HepG2 (cell line): ENCODE measurements at regions not wholly inside any gene's neighbourhood (a gene's known extent, or its start where the extent isn't known, plus 50 kb on each side); places are given as distances from the start of the nearest gene placed in this dataset.

Experiments
- ATAC-seq: fragments of 200-7000 bp; cut with Tn5 transposase; 3 replicates; pipeline ENCODE4 v1.9.1; 2020; ENCODE audit warnings: mild to moderate bottlenecking, moderate library complexity
- BruUV-seq: library from RNA; stranded (reverse); fragments of 400-500 nt; replicated peaks from 2 replicates; lab custom pipeline; 2021; lab: Mats Ljungman, UMichigan
- CTCF ChIA-PET: fragments of 300-600 bp; formaldehyde crosslinking; extraction: SDS; loops from one replicate; lab custom pipeline; 2021; ENCODE audit warnings: low total read pairs, inconsistent platforms, low intra/inter-chr PET ratio; lab: Yijun Ruan, JAX
- POLR2A ChIA-PET: fragments of 350-600 bp; sonication (Branson Sonifier 250); formaldehyde crosslinking; loops from one replicate; lab custom pipeline; 2020; ENCODE audit warnings: antibody characterized with exemption, inconsistent platforms; lab: Yijun Ruan, JAX
- DNase-seq: peaks from one replicate; pipeline ENCODE4 v3.0.0-alpha.2; 2015; ENCODE audit warnings: low spot score
- FAIRE-seq: peaks from 3 replicates; lab custom pipeline; 2011; peaks lifted over from hg19 to GRCh38; lab: Jason Lieb, UNC
- H2AFZ ChIP-seq: one replicate; pipeline ENCODE4 v1.6.1; 2011; ENCODE audit warnings: low read length, inconsistent platforms
- H3K27ac ChIP-seq: fragments of 300-600 bp; 3 replicates; pipeline ENCODE4 v1.8.0; 2011; ENCODE audit warnings: mixed run types, mild to moderate bottlenecking, mixed read lengths, low read length, inconsistent platforms; ENCODE audit not compliant: insufficient read depth; ENCODE audit errors: extremely low read length
- H3K27me3 ChIP-seq, 2 experiments: fragments of 200-600 bp in 1 of 2; 2 replicates in 1 of 2; 3 replicates in 1 of 2; pipeline versions ENCODE4 v1.6.0 to v1.8.0; 2011; ENCODE audit warnings: low read length in 2 of 2, mild to moderate bottlenecking in 2 of 2, moderate library complexity in 2 of 2, inconsistent platforms in 1 of 2; ENCODE audit not compliant: insufficient read depth in 2 of 2, control insufficient read depth in 1 of 2
- H3K36me3 ChIP-seq, 2 experiments: fragments of 200-600 bp in 1 of 2; replicated peaks in 1 of 2; 2 replicates in 1 of 2; 3 replicates in 1 of 2; pipeline versions ENCODE4 v1.5.1 to v1.8.0; 2011; ENCODE audit warnings: low read length in 2 of 2, inconsistent platforms in 1 of 2; ENCODE audit not compliant: insufficient read depth in 2 of 2, control insufficient read depth in 1 of 2
- H3K4me1 ChIP-seq: 2 replicates; pipeline ENCODE4 v1.5.1; 2012; ENCODE audit warnings: low read length, inconsistent platforms; ENCODE audit not compliant: insufficient read depth
- H3K4me2 ChIP-seq: 2 replicates; pipeline ENCODE4 v1.6.0; 2011; ENCODE audit warnings: low read depth, low read length, inconsistent platforms
- H3K4me3 ChIP-seq, 3 experiments: fragments of 200-600 bp in 1 of 3; sonication (generic), shearing (Covaris generic) in 1 of 3; replicated peaks in 1 of 3; 2 replicates each; pipeline ENCODE4 v1.5.1; 2011 to 2016; ENCODE audit warnings: low read length in 3 of 3, inconsistent platforms in 2 of 3, low read depth in 2 of 3, mild to moderate bottlenecking in 2 of 3, control low read depth in 1 of 3, mixed read lengths in 1 of 3; ENCODE audit not compliant: insufficient read depth in 1 of 3
- H3K79me2 ChIP-seq: one replicate; pipeline ENCODE4 v1.6.1; 2011; ENCODE audit warnings: low read length, inconsistent platforms; ENCODE audit not compliant: insufficient read depth
- H3K9ac ChIP-seq: 2 replicates; pipeline ENCODE4 v1.6.0; 2011; ENCODE audit warnings: mild to moderate bottlenecking, low read depth, low read length, inconsistent platforms; ENCODE audit not compliant: insufficient read depth
- H3K9me3 ChIP-seq: 2 replicates; pipeline ENCODE4 v1.5.1; 2012; ENCODE audit warnings: mild to moderate bottlenecking, low read length
- H4K20me1 ChIP-seq: 2 replicates; pipeline ENCODE4 v1.6.0; 2011; ENCODE audit warnings: inconsistent platforms, mild to moderate bottlenecking, low read length, moderate library complexity; ENCODE audit not compliant: insufficient read depth
- ARNT2 ChIP-seq: sonication (generic); formaldehyde crosslinking; IDR thresholded peaks from 2 replicates; pipeline ENCODE4 v1.8.0; 2022; ENCODE audit warnings: mild to moderate bottlenecking, low read depth, missing genetic modification reagents, moderate library complexity
- FLYWCH1 ChIP-seq: sonication (generic); formaldehyde crosslinking; IDR thresholded peaks from 2 replicates; pipeline ENCODE4 v1.8.1; 2023; ENCODE audit warnings: mild to moderate bottlenecking, missing genetic modification reagents
- HNRNPK ChIP-seq: fragments of 200-400 bp; formaldehyde crosslinking; IDR thresholded peaks from 2 replicates; pipeline ENCODE4 v1.6.1; 2018; ENCODE audit warnings: low read length, low read depth, moderate library complexity, mild to moderate bottlenecking; ENCODE audit not compliant: poor library complexity, severe bottlenecking
- MXD4 ChIP-seq: IDR thresholded peaks from 2 replicates; pipeline ENCODE4 v1.6.1; 2016; ENCODE audit warnings: mild to moderate bottlenecking, missing biosample characterization, missing genetic modification reagents
- ZNF496 ChIP-seq: sonication (generic); formaldehyde crosslinking; IDR thresholded peaks from 2 replicates; pipeline ENCODE4 v1.8.1; 2023; ENCODE audit warnings: mild to moderate bottlenecking, moderate library complexity, missing genetic modification reagents; ENCODE audit not compliant: insufficient replicate concordance
- ZNF530 ChIP-seq: sonication (generic); formaldehyde crosslinking; IDR thresholded peaks from 2 replicates; pipeline ENCODE4 v1.5.0; 2020; ENCODE audit warnings: low read depth, mild to moderate bottlenecking, missing genetic modification reagents
- WGBS: methylation state at CpG from one replicate; pipeline ENCODE4 v1.1.6; 2017; ENCODE audit warnings: low lambda C conversion rate; 5-methylcytosine and 5-hydroxymethylcytosine counted together
- in situ Hi-C: cut with HindIII; loops from 2 replicates; pipeline ENCODE4 v1.10.0; 2017; ENCODE audit warnings: low pct_unique_long_range_greater_than_20kb; ENCODE audit not compliant: extremely low pct_ligation_motif_present
- intact Hi-C: fragments of 100-400 bp; cut with micrococcal nuclease; formaldehyde crosslinking; loops from one replicate; pipeline ENCODE4 v1.10.0; 2022; ENCODE audit not compliant: unreplicated experiment
- TF ChIP-seq, protein P1 (sequence below): sonication (generic); formaldehyde crosslinking; IDR thresholded peaks from 2 replicates; pipeline ENCODE4 v1.5.1; 2020; ENCODE audit warnings: missing genetic modification reagents, mild to moderate bottlenecking, borderline replicate concordance
- TF ChIP-seq, protein P2 (sequence below): sonication (generic); formaldehyde crosslinking; IDR thresholded peaks from 2 replicates; pipeline ENCODE4 v1.5.1; 2020; ENCODE audit warnings: missing genetic modification reagents, mild to moderate bottlenecking, borderline replicate concordance
- TF ChIP-seq, protein P3 (sequence below): sonication (generic); formaldehyde crosslinking; IDR thresholded peaks from 2 replicates; pipeline ENCODE4 v1.4.0; 2020; ENCODE audit warnings: missing genetic modification reagents, borderline replicate concordance
- TF ChIP-seq, protein P4 (sequence below): sonication (generic); formaldehyde crosslinking; IDR thresholded peaks from 2 replicates; pipeline ENCODE4 v1.8.1; 2023; ENCODE audit warnings: mild to moderate bottlenecking, missing genetic modification reagents, borderline replicate concordance
- TF ChIP-seq, protein P5 (sequence below): sonication (generic); formaldehyde crosslinking; IDR thresholded peaks from 2 replicates; pipeline ENCODE4 v1.5.1; 2020; ENCODE audit warnings: missing genetic modification reagents, mild to moderate bottlenecking, borderline replicate concordance
- TF ChIP-seq, protein P6 (sequence below): sonication (generic); formaldehyde crosslinking; conservative IDR thresholded peaks from 2 replicates; pipeline ENCODE4 v1.8.1; 2023; ENCODE audit warnings: missing genetic modification reagents

DNA sequence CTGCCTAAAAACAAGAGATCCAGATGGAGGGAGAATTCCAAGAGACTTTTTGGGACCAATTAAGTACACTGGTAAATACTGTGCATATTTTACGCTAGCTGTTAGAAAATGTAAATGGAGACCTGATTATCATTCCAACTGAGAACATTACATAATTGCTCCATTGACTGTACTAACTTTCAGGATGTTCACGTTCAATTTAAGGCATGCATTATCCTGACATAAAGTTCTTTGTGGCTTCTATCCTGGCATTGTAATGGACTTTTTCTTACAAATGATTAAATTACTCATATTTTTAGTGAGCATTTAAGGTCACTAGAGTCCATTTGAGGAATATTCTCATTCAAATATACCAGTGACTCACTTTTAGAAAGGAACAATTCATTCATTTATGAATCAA lies 883.3 kb upstream of the TMPRSS15 start:
- ATAC-seq (no peak), FAIRE-seq (no peak), DNase-seq (no peak)
- Histone ChIP-seq H3K9ac (no peak overlapping the region), H3K27me3 (no peaks in the 10 kb centered on the region), H3K9me3 (peaks cover 73% of the 10 kb centered on the region), H3K4me1 (no peaks in the 10 kb centered on the region), H3K4me2 (no peak overlapping the region), H4K20me1 (no peaks in the 10 kb centered on the region), H3K79me2 (no peaks in the 10 kb centered on the region), H3K4me3 (no peak overlapping the region), H3K36me3 (no peaks in the 10 kb centered on the region), H3K27ac (no peak overlapping the region), H2AFZ (no peak overlapping the region)
- no TSS peak for BruUV-seq
- intact Hi-C loops (no loop called here), in situ Hi-C loops (no loop called here)
- no peak for TF ChIP-seq MXD4 (CRISPR knock-in tag)
- TF ChIP-seq, protein P1, sequence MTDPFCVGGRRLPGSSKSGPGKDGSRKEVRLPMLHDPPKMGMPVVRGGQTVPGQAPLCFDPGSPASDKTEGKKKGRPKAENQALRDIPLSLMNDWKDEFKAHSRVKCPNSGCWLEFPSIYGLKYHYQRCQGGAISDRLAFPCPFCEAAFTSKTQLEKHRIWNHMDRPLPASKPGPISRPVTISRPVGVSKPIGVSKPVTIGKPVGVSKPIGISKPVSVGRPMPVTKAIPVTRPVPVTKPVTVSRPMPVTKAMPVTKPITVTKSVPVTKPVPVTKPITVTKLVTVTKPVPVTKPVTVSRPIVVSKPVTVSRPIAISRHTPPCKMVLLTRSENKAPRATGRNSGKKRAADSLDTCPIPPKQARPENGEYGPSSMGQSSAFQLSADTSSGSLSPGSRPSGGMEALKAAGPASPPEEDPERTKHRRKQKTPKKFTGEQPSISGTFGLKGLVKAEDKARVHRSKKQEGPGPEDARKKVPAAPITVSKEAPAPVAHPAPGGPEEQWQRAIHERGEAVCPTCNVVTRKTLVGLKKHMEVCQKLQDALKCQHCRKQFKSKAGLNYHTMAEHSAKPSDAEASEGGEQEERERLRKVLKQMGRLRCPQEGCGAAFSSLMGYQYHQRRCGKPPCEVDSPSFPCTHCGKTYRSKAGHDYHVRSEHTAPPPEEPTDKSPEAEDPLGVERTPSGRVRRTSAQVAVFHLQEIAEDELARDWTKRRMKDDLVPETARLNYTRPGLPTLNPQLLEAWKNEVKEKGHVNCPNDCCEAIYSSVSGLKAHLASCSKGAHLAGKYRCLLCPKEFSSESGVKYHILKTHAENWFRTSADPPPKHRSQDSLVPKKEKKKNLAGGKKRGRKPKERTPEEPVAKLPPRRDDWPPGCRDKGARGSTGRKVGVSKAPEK (CRISPR knock-in tag): no peak
- TF ChIP-seq, protein P2, sequence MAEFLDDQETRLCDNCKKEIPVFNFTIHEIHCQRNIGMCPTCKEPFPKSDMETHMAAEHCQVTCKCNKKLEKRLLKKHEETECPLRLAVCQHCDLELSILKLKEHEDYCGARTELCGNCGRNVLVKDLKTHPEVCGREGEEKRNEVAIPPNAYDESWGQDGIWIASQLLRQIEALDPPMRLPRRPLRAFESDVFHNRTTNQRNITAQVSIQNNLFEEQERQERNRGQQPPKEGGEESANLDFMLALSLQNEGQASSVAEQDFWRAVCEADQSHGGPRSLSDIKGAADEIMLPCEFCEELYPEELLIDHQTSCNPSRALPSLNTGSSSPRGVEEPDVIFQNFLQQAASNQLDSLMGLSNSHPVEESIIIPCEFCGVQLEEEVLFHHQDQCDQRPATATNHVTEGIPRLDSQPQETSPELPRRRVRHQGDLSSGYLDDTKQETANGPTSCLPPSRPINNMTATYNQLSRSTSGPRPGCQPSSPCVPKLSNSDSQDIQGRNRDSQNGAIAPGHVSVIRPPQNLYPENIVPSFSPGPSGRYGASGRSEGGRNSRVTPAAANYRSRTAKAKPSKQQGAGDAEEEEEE (CRISPR knock-in tag): no peak
- TF ChIP-seq ARNT2 (CRISPR knock-in tag): no peak
- TF ChIP-seq, protein P3, sequence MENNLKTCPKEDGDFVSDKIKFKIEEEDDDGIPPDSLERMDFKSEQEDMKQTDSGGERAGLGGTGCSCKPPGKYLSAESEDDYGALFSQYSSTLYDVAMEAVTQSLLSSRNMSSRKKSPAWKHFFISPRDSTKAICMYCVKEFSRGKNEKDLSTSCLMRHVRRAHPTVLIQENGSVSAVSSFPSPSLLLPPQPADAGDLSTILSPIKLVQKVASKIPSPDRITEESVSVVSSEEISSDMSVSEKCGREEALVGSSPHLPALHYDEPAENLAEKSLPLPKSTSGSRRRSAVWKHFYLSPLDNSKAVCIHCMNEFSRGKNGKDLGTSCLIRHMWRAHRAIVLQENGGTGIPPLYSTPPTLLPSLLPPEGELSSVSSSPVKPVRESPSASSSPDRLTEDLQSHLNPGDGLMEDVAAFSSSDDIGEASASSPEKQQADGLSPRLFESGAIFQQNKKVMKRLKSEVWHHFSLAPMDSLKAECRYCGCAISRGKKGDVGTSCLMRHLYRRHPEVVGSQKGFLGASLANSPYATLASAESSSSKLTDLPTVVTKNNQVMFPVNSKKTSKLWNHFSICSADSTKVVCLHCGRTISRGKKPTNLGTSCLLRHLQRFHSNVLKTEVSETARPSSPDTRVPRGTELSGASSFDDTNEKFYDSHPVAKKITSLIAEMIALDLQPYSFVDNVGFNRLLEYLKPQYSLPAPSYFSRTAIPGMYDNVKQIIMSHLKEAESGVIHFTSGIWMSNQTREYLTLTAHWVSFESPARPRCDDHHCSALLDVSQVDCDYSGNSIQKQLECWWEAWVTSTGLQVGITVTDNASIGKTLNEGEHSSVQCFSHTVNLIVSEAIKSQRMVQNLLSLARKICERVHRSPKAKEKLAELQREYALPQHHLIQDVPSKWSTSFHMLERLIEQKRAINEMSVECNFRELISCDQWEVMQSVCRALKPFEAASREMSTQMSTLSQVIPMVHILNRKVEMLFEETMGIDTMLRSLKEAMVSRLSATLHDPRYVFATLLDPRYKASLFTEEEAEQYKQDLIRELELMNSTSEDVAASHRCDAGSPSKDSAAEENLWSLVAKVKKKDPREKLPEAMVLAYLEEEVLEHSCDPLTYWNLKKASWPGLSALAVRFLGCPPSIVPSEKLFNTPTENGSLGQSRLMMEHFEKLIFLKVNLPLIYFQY (CRISPR knock-in tag): no peak
- TF ChIP-seq, protein P4, sequence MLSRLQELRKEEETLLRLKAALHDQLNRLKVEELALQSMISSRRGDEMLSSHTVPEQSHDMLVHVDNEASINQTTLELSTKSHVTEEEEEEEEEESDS (CRISPR knock-in tag): no peak
- no peak for TF ChIP-seq FLYWCH1 (CRISPR knock-in tag)
- TF ChIP-seq, protein P5, sequence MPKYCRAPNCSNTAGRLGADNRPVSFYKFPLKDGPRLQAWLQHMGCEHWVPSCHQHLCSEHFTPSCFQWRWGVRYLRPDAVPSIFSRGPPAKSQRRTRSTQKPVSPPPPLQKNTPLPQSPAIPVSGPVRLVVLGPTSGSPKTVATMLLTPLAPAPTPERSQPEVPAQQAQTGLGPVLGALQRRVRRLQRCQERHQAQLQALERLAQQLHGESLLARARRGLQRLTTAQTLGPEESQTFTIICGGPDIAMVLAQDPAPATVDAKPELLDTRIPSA (CRISPR knock-in tag): no peak
- no peak for TF ChIP-seq HNRNPK
- TF ChIP-seq ZNF496 (CRISPR knock-in tag): no peak
- TF ChIP-seq ZNF530 (CRISPR knock-in tag): no peak
- TF ChIP-seq, protein P6, sequence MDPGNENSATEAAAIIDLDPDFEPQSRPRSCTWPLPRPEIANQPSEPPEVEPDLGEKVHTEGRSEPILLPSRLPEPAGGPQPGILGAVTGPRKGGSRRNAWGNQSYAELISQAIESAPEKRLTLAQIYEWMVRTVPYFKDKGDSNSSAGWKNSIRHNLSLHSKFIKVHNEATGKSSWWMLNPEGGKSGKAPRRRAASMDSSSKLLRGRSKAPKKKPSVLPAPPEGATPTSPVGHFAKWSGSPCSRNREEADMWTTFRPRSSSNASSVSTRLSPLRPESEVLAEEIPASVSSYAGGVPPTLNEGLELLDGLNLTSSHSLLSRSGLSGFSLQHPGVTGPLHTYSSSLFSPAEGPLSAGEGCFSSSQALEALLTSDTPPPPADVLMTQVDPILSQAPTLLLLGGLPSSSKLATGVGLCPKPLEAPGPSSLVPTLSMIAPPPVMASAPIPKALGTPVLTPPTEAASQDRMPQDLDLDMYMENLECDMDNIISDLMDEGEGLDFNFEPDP (CRISPR knock-in tag): no peak
- ChIA-PET POLR2A (no interaction called here), CTCF (no interaction called here)
- 2% methylated on average over 2 of the region's 2 CpGs for WGBS
